H9 (cell line): ENCODE measurements at regions not wholly inside any gene's neighbourhood (a gene's known extent, or its start where the extent isn't known, plus 50 kb on each side); places are given as distances from the start of the nearest gene placed in this dataset.

Source experiments
- DNase-seq: peaks from one replicate; pipeline ENCODE4 v3.0.0-alpha.2; 2017
- H2AFZ ChIP-seq: one replicate; pipeline ENCODE4 v1.6.1; 2013; ENCODE audit warnings: mild to moderate bottlenecking, low read length, control low read depth, moderate library complexity
- H2AK5ac ChIP-seq: 2 replicates; pipeline ENCODE4 v1.6.1; 2013; ENCODE audit warnings: low read length, control low read depth, mixed read lengths; ENCODE audit not compliant: insufficient read length
- H2BK120ac ChIP-seq: one replicate; pipeline ENCODE4 v1.6.1; 2013; ENCODE audit warnings: low read depth, mild to moderate bottlenecking, low read length, control low read depth, inconsistent platforms; ENCODE audit not compliant: poor library complexity, severe bottlenecking
- H2BK12ac ChIP-seq: 2 replicates; pipeline ENCODE4 v1.6.1; 2013; ENCODE audit warnings: low read length, control low read depth, mixed read lengths, low read depth; ENCODE audit not compliant: insufficient read length
- H2BK15ac ChIP-seq: 2 replicates; pipeline ENCODE4 v1.6.1; 2013; ENCODE audit warnings: low read depth, low read length, control low read depth
- H2BK20ac ChIP-seq: one replicate; pipeline ENCODE4 v1.6.1; 2013; ENCODE audit warnings: low read depth, mild to moderate bottlenecking, low read length, control low read depth, inconsistent platforms; ENCODE audit not compliant: poor library complexity, severe bottlenecking
- H2BK5ac ChIP-seq: 2 replicates; pipeline ENCODE4 v1.6.1; 2013; ENCODE audit warnings: low read length, control low read depth, mixed read lengths; ENCODE audit not compliant: insufficient read length
- H3K14ac ChIP-seq: 2 replicates; pipeline ENCODE4 v1.6.1; 2013; ENCODE audit warnings: low read length, control low read depth; ENCODE audit not compliant: insufficient read depth
- H3K18ac ChIP-seq: 2 replicates; pipeline ENCODE4 v1.6.1; 2013; ENCODE audit warnings: low read depth, mild to moderate bottlenecking, mixed read lengths, low read length, control low read depth; ENCODE audit not compliant: insufficient read length
- H3K23ac ChIP-seq: 2 replicates; pipeline ENCODE4 v1.6.1; 2013; ENCODE audit warnings: low read length, control low read depth, mixed read lengths, low read depth; ENCODE audit not compliant: insufficient read length
- H3K23me2 ChIP-seq: 2 replicates; pipeline ENCODE4 v1.6.1; 2013; ENCODE audit warnings: low read depth, mild to moderate bottlenecking, mixed read lengths, low read length, control low read depth; ENCODE audit not compliant: insufficient read length, poor library complexity, severe bottlenecking
- H3K27ac ChIP-seq: 2 replicates; pipeline ENCODE4 v1.5.1; 2013; ENCODE audit warnings: low read length, control low read depth, mixed read lengths, low read depth; ENCODE audit not compliant: insufficient read length
- H3K27me3 ChIP-seq: 2 replicates; pipeline ENCODE4 v1.6.1; 2013; ENCODE audit warnings: low read length, control low read depth, inconsistent platforms; ENCODE audit not compliant: insufficient read depth
- H3K4ac ChIP-seq: 2 replicates; pipeline ENCODE4 v1.6.1; 2013; ENCODE audit warnings: low read depth, mild to moderate bottlenecking, control low read depth, inconsistent platforms, low read length, moderate library complexity
- H3K4me1 ChIP-seq: 2 replicates; pipeline ENCODE4 v1.6.1; 2013; ENCODE audit warnings: low read length, control low read depth, inconsistent platforms; ENCODE audit not compliant: insufficient read depth
- H3K4me2 ChIP-seq: 2 replicates; pipeline ENCODE4 v1.6.1; 2013; ENCODE audit warnings: low read length, control low read depth, mixed read lengths; ENCODE audit not compliant: insufficient read length, insufficient read depth
- H3K56ac ChIP-seq: 2 replicates; pipeline ENCODE4 v1.6.1; 2013; ENCODE audit warnings: low read depth, mild to moderate bottlenecking, mixed read lengths, low read length, control low read depth; ENCODE audit not compliant: insufficient read length
- H3K79me1 ChIP-seq: 2 replicates; pipeline ENCODE4 v1.6.1; 2013; ENCODE audit warnings: low read depth, mild to moderate bottlenecking, moderate library complexity, low read length, control low read depth, inconsistent platforms; ENCODE audit not compliant: insufficient read depth, poor library complexity, severe bottlenecking
- H3K79me2 ChIP-seq: 2 replicates; pipeline ENCODE4 v1.6.1; 2013; ENCODE audit warnings: low read length, control low read depth, inconsistent platforms; ENCODE audit not compliant: insufficient read depth
- H3K9ac ChIP-seq: 2 replicates; pipeline ENCODE4 v1.6.1; 2013; ENCODE audit warnings: low read length, control low read depth, mixed read lengths; ENCODE audit not compliant: insufficient read length; ENCODE audit errors: extremely low read depth
- H3K9me3 ChIP-seq: one replicate; pipeline ENCODE4 v1.6.1; 2013; ENCODE audit warnings: low read depth, low read length, inconsistent platforms; ENCODE audit not compliant: control insufficient read depth
- H3T11ph ChIP-seq: one replicate; pipeline ENCODE4 v1.6.1; 2013; ENCODE audit warnings: mild to moderate bottlenecking, low read length, control low read depth, inconsistent platforms
- H4K20me1 ChIP-seq: one replicate; pipeline ENCODE4 v1.6.1; 2013; ENCODE audit not compliant: control insufficient read depth, insufficient read length, insufficient read depth
- H4K5ac ChIP-seq: 2 replicates; pipeline ENCODE4 v1.6.1; 2013; ENCODE audit warnings: low read depth, mild to moderate bottlenecking, mixed read lengths, low read length, control low read depth; ENCODE audit not compliant: insufficient read length
- H4K8ac ChIP-seq: replicated peaks from 2 replicates; pipeline ENCODE4 v1.6.1; 2013; ENCODE audit warnings: low read length, control low read depth, mixed read lengths, low read depth; ENCODE audit not compliant: insufficient read length
- H4K91ac ChIP-seq: 2 replicates; pipeline ENCODE4 v1.6.1; 2013; ENCODE audit warnings: low read depth, mild to moderate bottlenecking, moderate library complexity, mixed read lengths, low read length, control low read depth; ENCODE audit not compliant: insufficient read length
- H3K27ac Mint-ChIP-seq, 3 experiments: 2 replicates in 2 of 3; 3 replicates in 1 of 3; pipeline ENCODE4 v1.8.0; 2020 to 2021; ENCODE audit warnings: mixed read lengths in 3 of 3, mild to moderate bottlenecking in 1 of 3, moderate library complexity in 1 of 3
- H3K27me3 Mint-ChIP-seq: 2 replicates; pipeline ENCODE4 v1.8.0; 2021; ENCODE audit warnings: low read depth, mild to moderate bottlenecking, moderate library complexity, mixed read lengths
- H3K36me3 Mint-ChIP-seq, 3 experiments: 2 replicates in 2 of 3; 3 replicates in 1 of 3; pipeline ENCODE4 v1.8.0; 2020 to 2021; ENCODE audit warnings: low read depth in 3 of 3, mixed read lengths in 3 of 3; ENCODE audit not compliant: insufficient read depth in 1 of 3
- H3K4me1 Mint-ChIP-seq, 2 experiments: 2 replicates each; pipeline ENCODE4 v1.8.0; 2020; ENCODE audit warnings: mixed read lengths in 2 of 2
- H3K4me3 Mint-ChIP-seq, 2 experiments: 2 replicates in 1 of 2; 3 replicates in 1 of 2; pipeline ENCODE4 v1.8.0; 2020 to 2021; ENCODE audit warnings: mild to moderate bottlenecking in 2 of 2, mixed read lengths in 2 of 2, moderate library complexity in 1 of 2
- H3K9me3 Mint-ChIP-seq, 2 experiments: 2 replicates in 1 of 2; 3 replicates in 1 of 2; pipeline ENCODE4 v1.8.0; 2020; ENCODE audit warnings: mild to moderate bottlenecking in 2 of 2, mixed read lengths in 2 of 2, moderate library complexity in 1 of 2
- WGBS: extraction: QIAGEN DNeasy Blood & Tissue Kit; methylation state at CpG from one replicate; pipeline ENCODE4 v1.1.7; 2013; ENCODE audit warnings: missing lambda C conversion rate, low lambda C conversion rate, mixed read lengths; ENCODE audit not compliant: insufficient read length; ENCODE audit errors: extremely low coverage; 5-methylcytosine and 5-hydroxymethylcytosine counted together
- TF ChIP-seq, protein P1 (sequence below): fragments of 200-600 bp; sonication (generic); conservative IDR thresholded peaks from 3 replicates; pipeline ENCODE4 v1.8.0; 2021; ENCODE audit warnings: antibody characterized with exemption, mild to moderate bottlenecking

DNA sequence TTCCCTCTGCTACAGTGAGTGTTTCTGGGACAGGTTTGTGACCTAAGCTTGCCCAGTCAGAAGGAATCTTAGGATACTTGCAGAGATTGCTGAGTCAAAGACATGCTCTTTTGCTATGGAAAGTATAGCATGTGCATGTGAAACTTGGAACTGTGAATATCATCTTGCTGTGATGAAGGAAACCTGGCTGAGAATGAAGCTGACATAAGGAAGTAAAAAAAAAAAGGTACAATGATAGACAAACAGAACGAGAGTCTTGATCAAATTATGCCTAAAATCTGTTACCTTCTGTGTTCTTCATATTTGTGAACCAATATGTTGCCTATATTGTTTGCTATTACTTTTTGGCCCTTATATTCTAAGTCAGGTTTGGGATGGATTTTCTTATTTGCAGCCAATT lies 525.7 kb downstream of the NPIPA7 start:
- Mint-ChIP-seq H3K27me3 (peaks cover 11% of the 10 kb centered on the region), H3K36me3 (peaks cover 0 to 4% (median 2%) of the 10 kb centered on the region in 3 experiments; a peak in 2 of 7 replicates), H3K9me3 (peaks cover 4 to 11% of the 10 kb centered on the region in 2 experiments; a peak in 2 of 5 replicates), H3K4me1 (no peaks in the 10 kb centered on the region), H3K4me3 (no peak overlapping the region), H3K27ac (no peak overlapping the region)
- H2BK5ac ChIP-seq = no peak overlapping the region
- H3K23ac ChIP-seq = no peak overlapping the region
- H4K8ac ChIP-seq = no peak overlapping the region
- no peaks in the 10 kb centered on the region for H3K79me1 ChIP-seq
- no peak for DNase-seq
- no peak overlapping the region for H3K9ac ChIP-seq
- no peak overlapping the region for H2BK15ac ChIP-seq
- H3T11ph ChIP-seq = no peak overlapping the region
- H2AK5ac ChIP-seq = no peak overlapping the region
- no peaks in the 10 kb centered on the region for H3K27me3 ChIP-seq
- no peaks in the 10 kb centered on the region for H3K23me2 ChIP-seq
- no peaks in the 10 kb centered on the region for H3K79me2 ChIP-seq
- TF ChIP-seq, protein P1, sequence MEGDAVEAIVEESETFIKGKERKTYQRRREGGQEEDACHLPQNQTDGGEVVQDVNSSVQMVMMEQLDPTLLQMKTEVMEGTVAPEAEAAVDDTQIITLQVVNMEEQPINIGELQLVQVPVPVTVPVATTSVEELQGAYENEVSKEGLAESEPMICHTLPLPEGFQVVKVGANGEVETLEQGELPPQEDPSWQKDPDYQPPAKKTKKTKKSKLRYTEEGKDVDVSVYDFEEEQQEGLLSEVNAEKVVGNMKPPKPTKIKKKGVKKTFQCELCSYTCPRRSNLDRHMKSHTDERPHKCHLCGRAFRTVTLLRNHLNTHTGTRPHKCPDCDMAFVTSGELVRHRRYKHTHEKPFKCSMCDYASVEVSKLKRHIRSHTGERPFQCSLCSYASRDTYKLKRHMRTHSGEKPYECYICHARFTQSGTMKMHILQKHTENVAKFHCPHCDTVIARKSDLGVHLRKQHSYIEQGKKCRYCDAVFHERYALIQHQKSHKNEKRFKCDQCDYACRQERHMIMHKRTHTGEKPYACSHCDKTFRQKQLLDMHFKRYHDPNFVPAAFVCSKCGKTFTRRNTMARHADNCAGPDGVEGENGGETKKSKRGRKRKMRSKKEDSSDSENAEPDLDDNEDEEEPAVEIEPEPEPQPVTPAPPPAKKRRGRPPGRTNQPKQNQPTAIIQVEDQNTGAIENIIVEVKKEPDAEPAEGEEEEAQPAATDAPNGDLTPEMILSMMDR = no peak
- no peak overlapping the region for H2AFZ ChIP-seq
- no peak overlapping the region for H4K91ac ChIP-seq
- H3K4ac ChIP-seq = no peak overlapping the region
- H2BK120ac ChIP-seq = no peak overlapping the region
- H4K20me1 ChIP-seq = no peaks in the 10 kb centered on the region
- no peaks in the 10 kb centered on the region for H3K9me3 ChIP-seq
- no peak overlapping the region for H3K14ac ChIP-seq
- WGBS = no CpG with 5 or more reads among the region's 1 CpG
- no peaks in the 10 kb centered on the region for H3K4me1 ChIP-seq
- H2BK12ac ChIP-seq = no peak overlapping the region
- H3K56ac ChIP-seq = no peak overlapping the region
- no peak overlapping the region for H2BK20ac ChIP-seq
- no peak overlapping the region for H4K5ac ChIP-seq
- H3K27ac ChIP-seq = no peak overlapping the region
- H3K4me2 ChIP-seq = no peak overlapping the region
- H3K18ac ChIP-seq = no peak overlapping the region
